NB4 (cell line): ENCODE measurements at regions not wholly inside any gene's neighbourhood (a gene's known extent, or its start where the extent isn't known, plus 50 kb on each side); places are given as distances from the start of the nearest gene placed in this dataset.

Experiments used
- DNase-seq: peaks from one replicate; pipeline ENCODE4 v3.0.0; 2010; ENCODE audit warnings: low read depth
- H3K4me3 ChIP-seq: one replicate; pipeline ENCODE4 v1.5.1; 2011; ENCODE audit warnings: mild to moderate bottlenecking, low read depth, low read length, moderate library complexity
- CTCF ChIP-seq: IDR thresholded peaks from one replicate; pipeline ENCODE4 v1.5.1; 2012; ENCODE audit warnings: low read depth, low read length
- MAX ChIP-seq: IDR thresholded peaks from 2 replicates; pipeline ENCODE4 v1.6.1; 2011; ENCODE audit warnings: low read depth, low read length
- MYC ChIP-seq: IDR thresholded peaks from 2 replicates; pipeline ENCODE4 v1.6.1; 2011; ENCODE audit warnings: low read depth, low read length
- POLR2A ChIP-seq: IDR thresholded peaks from 2 replicates; pipeline ENCODE4 v1.6.1; 2011; ENCODE audit warnings: mild to moderate bottlenecking; ENCODE audit not compliant: insufficient read length; ENCODE audit errors: extremely low read depth

- no peak for DNase-seq
- no peak overlapping the region for H3K4me3 ChIP-seq
- TF ChIP-seq MYC = no peak
- TF ChIP-seq MAX = no peak
- TF ChIP-seq POLR2A = no peak
- TF ChIP-seq CTCF = no peak
Measured at GRCh38 chr9:120184266-120184665, 395.7 kb downstream of the CDK5RAP2 start.

GRCh38 chr9:120183615-120184014 lies 396.4 kb downstream of the CDK5RAP2 start:
- no peak for DNase-seq
- TF ChIP-seq MAX (no peak), POLR2A (no peak), MYC (no peak), CTCF (no peak)
- H3K4me3 ChIP-seq = no peak overlapping the region

- no peak overlapping the region for H3K4me3 ChIP-seq
- no peak for TF ChIP-seq MYC
- no peak for TF ChIP-seq CTCF
- TF ChIP-seq POLR2A = no peak
- no peak for TF ChIP-seq MAX
- DNase-seq = no peak
Measured at GRCh38 chr9:120182011-120182410, 398.0 kb downstream of the CDK5RAP2 start.

GRCh38 chr9:120177121-120177520 lies 402.8 kb downstream of the CDK5RAP2 start:
- no peak for TF ChIP-seq MYC
- no peak overlapping the region for H3K4me3 ChIP-seq
- no peak for DNase-seq

GRCh38 chr9:120175031-120175430 lies 404.9 kb downstream of the CDK5RAP2 start:
- H3K4me3 ChIP-seq = no peak overlapping the region
- no peak for DNase-seq
- TF ChIP-seq CTCF (no peak), POLR2A (no peak), MYC (no peak), MAX (no peak)

GRCh38 chr9:120161776-120162175 lies 418.2 kb downstream of the CDK5RAP2 start:
- TF ChIP-seq CTCF (no peak), POLR2A (no peak), MAX (no peak), MYC (no peak)
- no peak overlapping the region for H3K4me3 ChIP-seq
- DNase-seq = no peak
